ENCODE measurements at regions not wholly inside any gene's neighbourhood (a gene's known extent, or its start where the extent isn't known, plus 50 kb on each side); places are given as distances from the start of the nearest gene placed in this dataset.

- H3K27me3 ChIP-seq (ENCODE audit: control insufficient read depth, insufficient read depth, low read length), result no peaks in the 10 kb centered on the region
- H3K18ac ChIP-seq (ENCODE audit: low read depth, low read length), result no peak overlapping the region
- no peak overlapping the region for H2AK9ac ChIP-seq (replicated peaks; ENCODE audit: low read depth, low read length, poor library complexity)
- no peak overlapping the region for H3K56ac ChIP-seq (ENCODE audit: extremely low read depth, insufficient read depth, low read length)
- H2BK20ac ChIP-seq (ENCODE audit: low read depth, low read length), result no peak overlapping the region
- H3K27ac ChIP-seq (ENCODE audit: insufficient read depth, low read length), result no peak overlapping the region
- no peak for ATAC-seq (ENCODE audit: low read depth)
- no peak overlapping the region for H3K4ac ChIP-seq (ENCODE audit: low read depth, low read length)
- no peak overlapping the region for H4K91ac ChIP-seq (ENCODE audit: insufficient read depth, low read depth, low read length)
- no peak overlapping the region for H2BK120ac ChIP-seq (ENCODE audit: low read depth, low read length)
- TF ChIP-seq RFX5 (IDR thresholded peaks at IDR 0.05; ENCODE audit: low read depth, low read length) (no peak), SMC3 (IDR thresholded peaks at IDR 0.05; ENCODE audit: low read depth, low read length) (no peak), FOS (IDR thresholded peaks at IDR 0.05; ENCODE audit: low read depth, low read length) (no peak), RAD21 (IDR thresholded peaks at IDR 0.05; ENCODE audit: low read length) (no peak), NFE2L2 (IDR thresholded peaks at IDR 0.05; ENCODE audit: low read depth, low read length) (no peak), BHLHE40 (IDR thresholded peaks at IDR 0.05; ENCODE audit: low read depth, low read length) (no peak), CEBPB (IDR thresholded peaks at IDR 0.05; ENCODE audit: low read depth, low read length) (no peak), CHD1 (IDR thresholded peaks at IDR 0.05; ENCODE audit: low read depth, low read length) (no peak), MAZ (IDR thresholded peaks at IDR 0.05; ENCODE audit: borderline replicate concordance, low read depth, low read length) (no peak), USF2 (IDR thresholded peaks at IDR 0.05; ENCODE audit: low read depth, low read length) (no peak), MXI1 (IDR thresholded peaks at IDR 0.05; ENCODE audit: borderline replicate concordance, low read depth, low read length) (no peak), CTCF (conservative IDR thresholded peaks at IDR 0.05; ENCODE audit: low read depth, low read length) (no peak), RCOR1 (IDR thresholded peaks at IDR 0.05; ENCODE audit: insufficient replicate concordance, low read length) (no peak)
- H2BK15ac ChIP-seq (ENCODE audit: low read depth, low read length), result no peak overlapping the region
- H3K36me3 ChIP-seq (ENCODE audit: control insufficient read depth, insufficient read depth, low read length), result no peaks in the 10 kb centered on the region
- H3K4me1 ChIP-seq (ENCODE audit: control insufficient read depth, insufficient read depth, low read length), result no peaks in the 10 kb centered on the region
- H3K4me3 ChIP-seq (ENCODE audit: insufficient read depth, low read depth, low read length), result no peak overlapping the region
- H3K9ac ChIP-seq (ENCODE audit: low read depth, low read length), result no peak overlapping the region
- no TSS peak for BruUV-seq (replicated peaks)
- CTCF ChIA-PET, result no interaction called here
- no peak for DNase-seq
- no peak overlapping the region for H3K23ac ChIP-seq (ENCODE audit: low read depth, low read length)
- no peaks in the 10 kb centered on the region for H3K79me1 ChIP-seq (ENCODE audit: low read depth in 1 of 2, low read length in 2 of 2)
- no peak overlapping the region for H2BK5ac ChIP-seq (ENCODE audit: low read depth, low read length, poor library complexity, severe bottlenecking)
- no peaks in the 10 kb centered on the region for H4K20me1 ChIP-seq (ENCODE audit: insufficient read depth, low read length)
- H3K9me1 ChIP-seq (ENCODE audit: insufficient read depth, low read length), result no peaks in the 10 kb centered on the region
- intact Hi-C loops (cut with micrococcal nuclease), result no loop called here
- in situ Hi-C loops (cut with MboI; ENCODE audit: low sequenced_read_pairs), result no loop called here
- no peak overlapping the region for H3K4me2 ChIP-seq (ENCODE audit: low read depth, low read length)
- no peak overlapping the region for H4K8ac ChIP-seq (ENCODE audit: low read depth in 2 of 2, low read length in 2 of 2)
- no peak overlapping the region for H2AFZ ChIP-seq (replicated peaks; ENCODE audit: low read length, poor library complexity)
- H3K14ac ChIP-seq (replicated peaks; ENCODE audit: low read depth, low read length), result no peak overlapping the region
- dilution Hi-C loops (cut with HindIII; ENCODE audit: low sequenced_read_pairs, unreplicated experiment), result no loop called here
- H3K9me3 ChIP-seq (ENCODE audit: control insufficient read depth, insufficient read depth, low read length), result no peaks in the 10 kb centered on the region
- POLR2A ChIA-PET (ENCODE audit: unreplicated experiment), result no interaction called here
- WGBS, 2 experiments (ENCODE audit: extremely low coverage in 2 of 2, insufficient read length in 1 of 2), result no CpG with 5 or more reads among the region's 1 CpG
- H2AK5ac ChIP-seq (ENCODE audit: low read depth, low read length), result no peak overlapping the region
- H4K5ac ChIP-seq (ENCODE audit: low read depth, low read length), result no peak overlapping the region
These were observed 2313.1 kb upstream of the AGA start for GRCh38 chr4:179755322-179755721.

Data from IMR-90 (cell line).